22Rv1 (cell line): ENCODE measurements at regions not wholly inside any gene's neighbourhood (a gene's known extent, or its start where the extent isn't known, plus 50 kb on each side); places are given as distances from the start of the nearest gene placed in this dataset.

Source experiments
- ZFX ChIP-seq: fragments of 450-650 bp; IDR thresholded peaks from 2 replicates; pipeline ENCODE4 v1.6.1; 2017; ENCODE audit warnings: antibody characterized with exemption, borderline replicate concordance
- TF ChIP-seq, protein P1 (sequence below): fragments of 450-650 bp; IDR thresholded peaks from 2 replicates; pipeline ENCODE4 v1.5.1; 2017; ENCODE audit warnings: mild to moderate bottlenecking

DNA sequence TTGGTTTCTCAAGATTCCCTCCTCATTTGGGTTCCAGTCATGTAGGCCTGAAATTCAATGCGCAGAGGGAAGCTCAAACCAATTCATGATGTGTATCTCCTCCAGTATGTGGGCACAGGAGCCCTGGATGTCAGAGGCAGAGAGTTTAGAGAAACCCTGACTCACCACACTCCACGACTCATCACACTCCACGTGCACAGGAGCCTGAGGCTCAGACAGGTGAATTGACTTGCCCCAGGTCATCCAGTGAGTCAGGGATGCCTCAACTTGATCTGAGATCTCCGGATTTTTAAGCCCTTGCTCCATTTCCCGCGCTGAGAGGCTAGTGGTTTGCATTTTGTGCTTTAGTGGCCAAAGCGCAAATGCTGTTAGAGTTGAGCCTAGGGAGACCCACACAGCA is 183.9 kb downstream of the HAPSTR1 start:
- TF ChIP-seq, protein P1, sequence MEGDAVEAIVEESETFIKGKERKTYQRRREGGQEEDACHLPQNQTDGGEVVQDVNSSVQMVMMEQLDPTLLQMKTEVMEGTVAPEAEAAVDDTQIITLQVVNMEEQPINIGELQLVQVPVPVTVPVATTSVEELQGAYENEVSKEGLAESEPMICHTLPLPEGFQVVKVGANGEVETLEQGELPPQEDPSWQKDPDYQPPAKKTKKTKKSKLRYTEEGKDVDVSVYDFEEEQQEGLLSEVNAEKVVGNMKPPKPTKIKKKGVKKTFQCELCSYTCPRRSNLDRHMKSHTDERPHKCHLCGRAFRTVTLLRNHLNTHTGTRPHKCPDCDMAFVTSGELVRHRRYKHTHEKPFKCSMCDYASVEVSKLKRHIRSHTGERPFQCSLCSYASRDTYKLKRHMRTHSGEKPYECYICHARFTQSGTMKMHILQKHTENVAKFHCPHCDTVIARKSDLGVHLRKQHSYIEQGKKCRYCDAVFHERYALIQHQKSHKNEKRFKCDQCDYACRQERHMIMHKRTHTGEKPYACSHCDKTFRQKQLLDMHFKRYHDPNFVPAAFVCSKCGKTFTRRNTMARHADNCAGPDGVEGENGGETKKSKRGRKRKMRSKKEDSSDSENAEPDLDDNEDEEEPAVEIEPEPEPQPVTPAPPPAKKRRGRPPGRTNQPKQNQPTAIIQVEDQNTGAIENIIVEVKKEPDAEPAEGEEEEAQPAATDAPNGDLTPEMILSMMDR: no peak
- TF ChIP-seq ZFX: no peak
